Right lobe of liver (tissue), 6 donors: ENCODE measurements at regions not wholly inside any gene's neighbourhood (a gene's known extent, or its start where the extent isn't known, plus 50 kb on each side); places are given as distances from the start of the nearest gene placed in this dataset.
"Not testable (repeated sequence)": the region's sequence is repeated elsewhere in the genome, so short reads cannot be mapped to it uniquely, and the experiment has no call there.

Experiments
- ATAC-seq, 4 donors: fragments of 200-7000 bp; cut with Tn5 transposase; one replicate each; pipeline ENCODE4 v1.9.1; 2020; ENCODE audit warnings: mild to moderate bottlenecking in 4 of 4, moderate library complexity in 4 of 4
- DNase-seq, 3 donors: peaks; one replicate each; pipeline ENCODE4 v3.0.0-alpha.2; 2020
- H3K27ac ChIP-seq, 3 donors: fragments of 200-600 bp; one replicate each; pipeline ENCODE4 v1.8.0; 2022
- H3K27me3 ChIP-seq, 2 donors: fragments of 200-600 bp; one replicate each; pipeline ENCODE4 v1.8.0; 2022
- H3K36me3 ChIP-seq, 4 donors: fragments of 200-600 bp; sonication (generic) in 1 of 4; one replicate each; pipeline versions ENCODE4 v1.5.1 to v1.8.0; 2017 to 2022; ENCODE audit warnings: control low read depth in 1 of 4
- H3K4me1 ChIP-seq, 4 donors: fragments of 200-600 bp; sonication (generic) in 1 of 4; one replicate each; pipeline versions ENCODE4 v1.5.1 to v1.8.0; 2017 to 2022; ENCODE audit warnings: control low read depth in 1 of 4
- H3K4me3 ChIP-seq, 3 donors: fragments of 200-600 bp; one replicate each; pipeline ENCODE4 v1.8.0; 2022
- H3K9me3 ChIP-seq, 4 donors: fragments of 200-600 bp; sonication (generic) in 1 of 4; one replicate each; pipeline versions ENCODE4 v1.5.1 to v1.8.0; 2017 to 2022; ENCODE audit warnings: control low read depth in 1 of 4
- CTCF ChIP-seq, 4 donors: fragments of 200-600 bp in 3 of 4; fragments of 450-650 bp in 1 of 4; IDR thresholded peaks; one replicate each; pipeline versions ENCODE4 v1.5.1 to v1.8.0; 2016 to 2022; ENCODE audit warnings: antibody characterized with exemption in 4 of 4, mild to moderate bottlenecking in 2 of 4
- POLR2A ChIP-seq: fragments of 450-650 bp; IDR thresholded peaks from one replicate; pipeline ENCODE4 v1.6.1; 2017; ENCODE audit warnings: antibody characterized with exemption, mild to moderate bottlenecking
- WGBS: methylation state at CpG from one replicate; pipeline ENCODE4 v1.1.6; 2018; ENCODE audit warnings: low coverage, low lambda C conversion rate; ENCODE audit not compliant: insufficient coverage; ENCODE audit errors: missing lambda C conversion rate; 5-methylcytosine and 5-hydroxymethylcytosine counted together
- intact Hi-C, 2 donors: fragments of 100-400 bp; cut with DNase I; formaldehyde crosslinking; loops; one replicate each; pipeline versions ENCODE4 v1.11.2 to v1.14.1; 2022
- donor health status: DM: no; HTN: yes; CAD: no.
- donor health status: DM: no; HTN: no; CAD: no.
- donor health status: DM: no; HTN: no; CAD: no.
- donor health status: DM: no; HTN: yes; CAD: no.
- donor health status: DM: no; HTN: yes; CAD: no.

GRCh38 chrX:95949588-95949987 lies 735.1 kb upstream of the DIAPH2 start:
- Histone ChIP-seq H3K4me1 (no peaks in the 10 kb centered on the region), H3K9me3 (no peaks in the 10 kb centered on the region), H3K27me3 (peaks cover 0 to 7% of the 10 kb centered on the region in 2 donors), H3K4me3 (no peak overlapping the region), H3K36me3 (no peaks in the 10 kb centered on the region), H3K27ac (no peak overlapping the region)
- intact Hi-C loops, result no loop called here
- ATAC-seq (no peak), DNase-seq (no peak)
- WGBS, result 31% methylated on average over 2 of the region's 2 CpGs
- TF ChIP-seq POLR2A (no peak), CTCF (IDR thresholded peaks at IDR 0.05) (no peak)

GRCh38 chrX:95950679-95951078 lies 734.0 kb upstream of the DIAPH2 start:
- no peak for ATAC-seq
- peaks cover 0 to 1% of the 10 kb centered on the region in 2 donors for H3K27me3 ChIP-seq
- no peaks in the 10 kb centered on the region for H3K4me1 ChIP-seq
- no peaks in the 10 kb centered on the region for H3K36me3 ChIP-seq
- no peaks in the 10 kb centered on the region for H3K9me3 ChIP-seq
- 40% methylated on average over 1 of the region's 1 CpG for WGBS
- DNase-seq, result no peak
- TF ChIP-seq CTCF (IDR thresholded peaks at IDR 0.05) (no peak), POLR2A (no peak)
- intact Hi-C loops, result no loop called here
- H3K4me3 ChIP-seq, result no peak overlapping the region
- H3K27ac ChIP-seq, result no peak overlapping the region

- Histone ChIP-seq H3K36me3 (no peaks in the 10 kb centered on the region), H3K9me3 (no peaks in the 10 kb centered on the region), H3K4me3 (no peak overlapping the region), H3K27ac (no peak overlapping the region), H3K4me1 (no peaks in the 10 kb centered on the region), H3K27me3 (no peaks in the 10 kb centered on the region)
- no peak for DNase-seq
- WGBS, result 35% methylated on average over 2 of the region's 2 CpGs
- ATAC-seq, result no peak
- no peak for TF ChIP-seq CTCF (IDR thresholded peaks at IDR 0.05)
- no peak for TF ChIP-seq POLR2A
- intact Hi-C loops, result no loop called here
These were observed 731.1 kb upstream of the DIAPH2 start for GRCh38 chrX:95953564-95953963.

GRCh38 chrX:95956745-95957144 lies 727.9 kb upstream of the DIAPH2 start:
- no peak overlapping the region for H3K4me3 ChIP-seq
- no peaks in the 10 kb centered on the region for H3K4me1 ChIP-seq
- no peak overlapping the region for H3K27ac ChIP-seq
- no peaks in the 10 kb centered on the region for H3K27me3 ChIP-seq
- no peak for TF ChIP-seq CTCF (IDR thresholded peaks at IDR 0.05)
- no peaks in the 10 kb centered on the region for H3K36me3 ChIP-seq
- H3K9me3 ChIP-seq, result no peaks in the 10 kb centered on the region
- ATAC-seq, result no peak
- intact Hi-C loops, result no loop called here
- 13% methylated on average over 1 of the region's 1 CpG for WGBS
- DNase-seq, result no peak

- H3K27ac ChIP-seq, H3K27me3 ChIP-seq, H3K9me3 ChIP-seq, H3K4me1 ChIP-seq, H3K36me3 ChIP-seq, intact Hi-C loops, H3K4me3 ChIP-seq, ATAC-seq, DNase-seq: not testable (repeated sequence)
- WGBS, result 66% methylated on average over 9 of the region's 9 CpGs
These were observed 711.1 kb upstream of the DIAPH2 start for GRCh38 chrX:95973456-95974095.
